Right renal cortex interstitium (tissue), 3 donors: ENCODE measurements at regions not wholly inside any gene's neighbourhood (a gene's known extent, or its start where the extent isn't known, plus 50 kb on each side); places are given as distances from the start of the nearest gene placed in this dataset.

Experiments used
- DNase-seq, 3 donors: peaks; one replicate each; pipeline ENCODE4 v3.0.0-alpha.2; 2013; ENCODE audit warnings: low read depth in 3 of 3, low spot score in 2 of 3

DNA sequence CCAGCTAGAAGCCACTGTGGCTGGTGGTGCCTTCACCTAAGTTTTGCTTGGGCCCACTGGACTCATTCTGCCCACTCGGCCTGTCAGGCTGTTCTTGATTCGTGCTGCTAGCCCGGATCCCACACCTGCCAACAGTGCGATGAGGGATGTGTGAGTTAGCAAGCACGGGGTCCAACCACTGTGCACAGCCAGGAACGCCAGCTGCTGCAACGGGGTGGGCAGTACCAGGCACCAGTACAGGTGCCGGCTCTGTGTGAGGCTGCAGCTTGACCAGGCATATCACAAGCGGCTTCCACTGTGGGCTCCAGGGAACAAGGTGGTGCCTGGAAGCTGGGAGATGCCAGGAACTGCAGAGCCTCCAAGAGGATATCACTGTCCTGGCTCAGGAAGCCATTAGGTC lies 481.2 kb downstream of the OTOL1 start:
- DNase-seq, result no peak

DNA sequence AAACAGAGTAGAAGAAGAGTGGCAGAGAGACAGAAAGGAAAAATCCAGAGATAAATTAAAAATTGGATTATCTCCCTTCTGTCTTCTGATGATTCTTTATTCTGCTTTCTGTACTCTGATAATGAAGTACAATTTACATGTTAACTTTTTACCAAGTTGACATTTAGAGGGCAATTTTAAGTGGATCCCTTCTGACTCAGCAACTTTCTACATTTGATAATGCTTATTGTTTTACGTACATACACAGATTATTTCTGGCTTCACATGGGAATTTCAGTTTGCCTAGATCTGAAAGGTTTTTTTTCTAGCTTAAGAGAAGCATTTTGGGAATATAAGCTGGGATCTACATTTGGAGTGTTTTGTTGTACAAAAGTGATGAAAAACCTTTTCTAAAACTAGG lies 491.3 kb downstream of the OTOL1 start:
- DNase-seq, result no peak

DNA sequence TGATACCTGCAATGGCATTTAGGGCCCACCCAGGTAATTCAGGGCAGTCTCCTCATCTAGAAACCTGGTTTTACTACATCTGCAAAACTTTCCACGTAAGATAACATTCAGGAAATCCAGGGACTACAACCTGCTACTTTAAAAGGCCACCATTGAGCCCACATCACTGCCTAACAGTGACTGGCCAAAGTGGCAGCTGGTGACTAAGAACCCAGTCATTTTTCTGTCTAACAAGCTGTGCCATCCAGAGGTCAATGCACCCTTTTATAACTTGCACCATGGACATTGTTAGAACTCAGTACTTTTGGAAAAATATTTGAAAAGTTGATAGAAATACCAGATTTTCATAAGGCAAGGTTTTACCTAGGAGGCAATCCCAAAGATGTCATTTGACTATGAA lies 492.4 kb downstream of the OTOL1 start:
- no peak for DNase-seq

DNA sequence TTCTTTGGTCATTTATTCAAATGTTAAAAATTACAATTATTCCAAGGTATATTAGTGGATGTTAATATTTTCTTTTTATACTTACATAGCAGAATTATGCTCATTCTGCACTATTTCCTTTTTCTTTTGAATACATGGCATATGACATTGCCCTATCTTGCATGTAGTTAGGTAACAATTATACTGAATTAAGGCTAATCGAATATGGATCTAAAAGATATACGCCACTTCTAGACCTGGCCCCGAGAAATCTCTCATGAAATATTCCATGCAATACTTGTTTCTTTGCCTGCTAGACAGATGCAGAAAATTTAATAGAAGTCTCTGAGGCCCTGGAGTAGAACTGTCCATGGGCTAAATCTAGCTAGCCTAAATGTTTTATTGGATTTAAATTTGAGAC lies 493.4 kb downstream of the OTOL1 start:
- DNase-seq, result no peak

DNA sequence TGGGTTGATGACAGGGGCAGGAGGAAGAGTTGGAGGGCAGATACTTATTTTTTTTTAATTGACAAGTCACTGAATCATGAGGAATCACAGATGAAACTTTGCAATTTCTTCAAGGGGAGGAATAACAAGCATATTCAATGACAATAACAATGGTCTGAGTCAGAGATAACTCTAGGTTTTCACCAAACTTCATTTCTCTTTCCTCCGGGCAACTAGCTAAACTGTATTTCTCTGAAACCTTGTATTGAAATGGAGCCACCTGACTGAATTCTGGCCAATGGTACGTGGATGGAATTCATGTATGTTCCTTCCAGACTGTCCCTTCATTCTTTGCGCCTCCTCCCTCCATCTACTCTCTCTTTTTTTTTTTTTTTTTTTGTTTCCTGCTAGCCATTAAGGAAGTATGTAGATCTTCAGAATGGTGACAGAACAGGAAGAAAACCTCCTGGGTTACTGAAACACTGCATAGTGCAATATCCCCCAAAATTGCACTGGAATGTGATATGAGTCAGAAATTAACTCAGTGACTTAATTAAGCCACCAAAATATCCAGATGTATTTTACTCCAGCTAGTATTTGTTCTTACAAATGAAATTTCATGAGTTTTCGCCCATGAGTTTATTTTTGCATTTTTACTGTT lies 495.4 kb downstream of the OTOL1 start:
- DNase-seq, result no peak

DNA sequence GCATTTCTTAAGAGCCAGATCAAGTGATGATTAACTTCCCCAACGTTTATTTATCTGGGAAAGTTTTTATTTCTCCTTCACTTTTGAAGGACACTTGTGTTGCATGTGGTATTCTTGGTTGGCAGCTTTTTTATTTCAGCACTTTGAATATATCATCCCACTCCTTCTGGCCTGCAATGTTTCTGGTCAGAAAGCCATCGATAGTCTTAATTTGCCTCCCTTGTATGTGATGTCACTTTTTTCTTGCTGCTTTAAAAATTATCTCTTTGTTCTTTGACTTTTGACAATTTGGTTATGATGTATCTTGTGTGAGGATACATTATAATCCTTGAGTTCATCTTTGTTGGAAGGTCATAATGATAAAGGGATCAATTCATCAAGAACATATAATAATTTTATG lies 503.2 kb downstream of the OTOL1 start:
- no peak for DNase-seq

DNA sequence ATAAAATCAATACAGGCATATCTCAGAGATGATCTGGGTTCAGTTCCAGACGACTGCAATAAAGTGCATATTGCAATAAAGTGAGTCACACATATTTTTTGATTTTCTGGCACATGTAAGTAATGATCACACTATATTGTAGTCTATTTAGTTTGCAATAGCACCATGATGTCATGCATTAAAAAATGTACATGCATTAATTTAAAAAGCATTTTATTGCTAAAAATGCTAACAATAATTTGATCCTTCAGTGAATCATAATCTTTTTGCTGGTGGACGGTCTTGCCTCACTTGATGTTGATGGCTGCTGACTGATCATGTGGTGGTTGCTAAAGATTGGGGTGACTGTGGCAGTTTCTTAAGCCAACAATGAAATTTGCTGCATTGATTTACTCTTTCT lies 511.1 kb downstream of the OTOL1 start:
- no peak for DNase-seq

DNA sequence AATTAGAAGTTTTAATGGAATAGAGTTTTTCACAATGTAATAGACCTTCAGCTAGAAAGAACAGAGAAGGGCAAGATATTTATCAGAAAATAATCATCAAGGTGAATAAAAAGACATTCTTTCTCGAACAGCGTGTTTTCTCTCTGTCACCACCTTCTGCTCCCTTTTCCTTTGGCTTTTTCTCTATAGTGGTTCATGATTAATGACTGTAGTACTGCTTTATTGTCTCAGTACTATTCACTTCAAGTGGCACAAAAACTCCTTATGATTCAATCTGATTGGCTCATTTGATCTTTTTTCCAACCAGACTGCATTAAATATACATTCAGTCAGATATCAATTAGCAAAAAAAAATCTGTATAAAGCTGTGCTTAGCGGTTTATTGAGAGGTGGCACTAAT lies 516.0 kb downstream of the OTOL1 start:
- DNase-seq, result no peak

DNA sequence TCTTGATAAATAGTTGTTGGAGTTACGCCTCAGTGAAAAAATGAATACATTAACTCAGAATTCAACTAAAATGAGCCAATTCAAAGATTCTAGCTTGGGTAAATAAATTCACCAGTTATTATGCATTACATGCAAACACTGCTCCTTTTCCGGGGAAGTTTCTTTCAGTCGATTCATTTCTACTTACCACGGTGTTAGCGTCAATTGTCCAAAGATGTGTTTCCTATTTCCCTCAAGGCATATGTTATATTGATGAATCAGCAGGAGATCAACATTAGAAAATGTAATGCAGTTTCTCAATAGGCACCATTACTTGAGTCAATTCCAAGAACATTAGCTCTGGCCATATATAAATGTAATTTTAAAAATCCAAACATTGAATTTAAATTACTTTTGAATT lies 517.7 kb downstream of the OTOL1 start:
- no peak for DNase-seq

DNA sequence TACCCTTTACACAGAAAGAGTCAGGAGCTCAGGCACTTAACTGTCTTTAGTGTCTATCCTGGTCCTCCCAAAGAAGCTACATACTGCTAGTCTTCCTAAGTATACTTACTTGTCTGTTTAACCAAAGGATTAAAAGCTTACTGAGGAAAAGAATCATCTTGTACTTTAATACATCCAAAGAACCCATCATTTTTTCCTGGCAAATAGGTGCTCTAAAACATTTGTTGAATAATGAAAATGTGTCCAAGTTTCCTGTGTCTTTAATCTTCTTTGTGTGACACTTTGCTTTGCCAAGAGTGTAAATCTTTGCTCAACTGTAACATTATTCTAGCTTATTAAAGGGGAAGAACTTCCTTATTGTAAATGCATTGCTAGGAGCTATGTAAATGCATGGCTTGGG lies 519.2 kb downstream of the OTOL1 start:
- no peak for DNase-seq

DNA sequence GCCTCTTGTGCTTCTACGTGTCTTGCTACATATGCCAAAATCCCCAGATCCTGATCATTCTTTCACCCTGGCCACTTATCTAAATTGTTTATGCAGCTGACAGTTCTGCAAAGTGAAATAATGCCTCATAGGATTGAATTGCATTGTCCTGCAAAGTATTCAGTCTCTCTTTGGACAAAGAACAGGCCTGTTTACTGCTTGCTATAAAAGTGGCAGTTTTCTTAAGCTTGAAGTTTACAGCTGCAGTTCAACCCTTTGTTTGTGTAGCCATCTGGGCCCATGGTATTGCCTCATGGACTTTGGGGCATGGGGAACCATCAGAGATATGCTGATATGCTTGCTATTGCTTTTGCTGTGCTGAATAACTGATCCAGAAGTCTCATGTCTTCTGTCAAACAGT lies 523.2 kb downstream of the OTOL1 start:
- DNase-seq, result no peak

DNA sequence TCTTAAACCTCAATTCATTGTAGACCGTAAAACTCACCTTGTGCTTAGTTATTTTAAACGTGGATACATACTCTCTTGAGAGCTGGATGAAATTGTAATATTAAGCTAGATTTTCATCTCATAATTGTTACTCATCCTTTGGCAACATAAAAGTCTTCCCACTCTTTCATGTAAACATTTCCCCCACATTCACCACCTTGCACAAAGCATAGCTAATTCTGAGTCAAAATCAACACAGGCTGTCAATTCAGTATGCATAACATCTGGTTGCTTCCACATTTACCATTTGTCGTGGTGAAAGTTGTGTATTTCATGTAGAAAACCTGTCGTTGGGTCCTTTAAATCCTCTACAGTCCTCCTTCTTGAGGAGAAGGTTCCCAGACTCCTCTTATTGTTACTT lies 524.6 kb downstream of the OTOL1 start:
- DNase-seq, result no peak

DNA sequence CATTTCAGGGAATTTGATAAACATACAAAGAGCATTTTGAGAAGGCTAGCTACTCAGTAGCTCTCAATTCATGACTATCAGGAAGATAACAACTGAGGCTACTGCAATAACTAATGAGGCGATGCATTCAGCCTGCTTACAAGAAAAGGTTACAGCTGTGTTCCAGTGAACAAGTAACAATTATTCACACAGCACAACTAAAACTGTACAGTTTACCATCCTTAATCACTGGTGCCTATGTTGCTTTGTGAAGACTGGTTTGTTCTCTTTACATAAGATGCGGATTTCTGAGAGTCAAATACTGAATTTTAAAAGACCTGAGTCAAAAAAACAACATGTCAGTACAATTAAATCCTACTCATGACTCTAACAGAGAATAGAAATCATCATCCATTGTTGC lies 526.3 kb downstream of the OTOL1 start:
- no peak for DNase-seq

DNA sequence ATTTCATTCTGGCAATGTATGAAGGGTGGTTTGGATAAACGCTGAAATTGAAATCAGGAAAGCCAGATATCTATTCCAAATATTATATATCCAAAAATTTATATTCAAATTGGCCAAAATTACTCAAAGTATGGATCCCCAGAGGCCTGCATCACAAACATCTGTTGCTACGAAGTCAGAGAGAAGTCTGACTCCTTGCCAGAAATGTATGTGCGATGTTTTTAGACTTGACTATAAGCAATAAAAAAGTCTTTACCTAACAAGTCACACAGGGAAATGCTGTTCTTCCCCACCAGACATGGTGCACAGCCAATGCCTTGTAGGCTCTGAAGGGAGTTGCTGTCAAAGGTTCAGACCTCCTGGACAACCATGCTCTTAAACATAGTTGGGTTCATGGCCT lies 533.1 kb downstream of the OTOL1 start:
- DNase-seq, result no peak

DNA sequence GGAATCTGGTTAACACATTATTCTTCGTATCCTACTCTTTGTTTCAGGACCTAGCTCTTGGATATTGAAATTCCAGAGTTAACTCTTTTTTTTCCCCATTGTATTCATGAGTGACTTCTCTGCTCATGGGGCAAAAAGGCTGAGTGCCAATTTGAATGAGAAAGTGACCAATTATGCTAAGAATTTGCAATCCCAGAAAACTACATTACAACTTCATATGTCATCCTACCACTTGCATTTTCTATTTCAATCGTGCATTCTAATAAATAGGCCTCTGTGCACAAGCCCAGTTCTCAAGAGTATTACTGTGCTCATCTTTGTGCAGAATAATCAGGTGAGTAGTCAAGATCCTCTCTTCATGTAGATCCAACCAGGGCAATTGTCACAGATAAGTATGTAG lies 537.8 kb downstream of the OTOL1 start:
- DNase-seq, result no peak

DNA sequence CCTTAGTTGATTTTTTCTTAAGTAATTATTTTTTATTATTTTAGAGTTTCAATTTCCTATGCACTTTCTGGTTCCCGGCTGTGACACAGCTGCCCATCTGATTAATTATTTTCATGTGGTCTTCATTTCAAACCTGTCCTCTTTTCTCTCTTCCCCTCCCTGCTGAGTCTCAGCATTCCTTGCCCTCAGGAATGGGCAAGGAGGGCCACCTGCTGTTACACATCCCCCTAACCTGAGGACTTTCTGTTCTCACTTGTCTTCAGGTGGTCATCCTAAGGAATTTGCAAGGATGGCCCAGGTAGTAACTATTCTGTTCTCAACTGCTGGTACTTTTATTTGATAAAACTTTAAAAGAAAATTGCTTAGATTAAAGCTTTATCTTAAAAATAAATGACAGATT lies 545.0 kb downstream of the OTOL1 start:
- no peak for DNase-seq

DNA sequence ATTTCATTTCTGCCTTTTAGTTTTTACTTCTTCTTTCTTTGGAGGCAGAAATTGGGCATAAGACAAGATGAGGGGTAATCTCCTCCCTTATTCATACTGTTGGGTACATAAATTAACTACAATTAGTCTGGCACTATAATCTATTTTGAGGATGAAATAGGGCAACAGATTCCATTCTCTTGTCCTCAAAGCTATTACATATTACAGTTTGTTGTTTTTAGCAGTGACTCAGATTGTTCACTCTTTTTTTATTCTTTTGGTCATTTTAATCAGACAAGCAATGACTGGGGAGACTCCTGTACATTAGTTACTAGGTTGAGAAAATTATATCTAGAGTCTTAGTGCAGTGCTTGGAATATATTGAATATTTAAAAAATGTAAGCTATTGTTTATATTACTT lies 556.0 kb downstream of the OTOL1 start:
- no peak for DNase-seq

DNA sequence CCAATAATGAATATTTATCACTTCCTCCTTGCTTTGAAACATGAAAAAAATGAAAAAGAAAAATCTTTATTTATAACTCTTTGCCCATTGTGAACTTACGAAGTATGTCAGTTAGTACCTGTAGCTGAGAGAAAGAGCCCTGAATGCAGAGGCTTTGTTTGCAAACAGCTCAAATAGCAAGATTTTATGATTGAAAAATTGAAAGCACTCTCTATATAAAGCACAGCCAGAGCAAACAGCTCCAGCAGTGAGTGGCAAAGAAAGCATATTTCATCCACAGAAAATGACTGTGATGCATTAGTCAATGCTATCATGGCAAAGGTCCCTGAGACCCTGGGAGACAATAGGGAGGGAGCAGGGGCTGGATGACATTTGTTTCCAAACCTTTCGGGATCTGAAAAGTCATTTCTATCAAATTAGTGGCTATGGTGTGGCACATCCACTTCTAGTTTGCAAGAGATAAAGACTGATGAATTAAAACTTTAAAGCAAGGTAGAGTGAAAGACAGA lies 576.1 kb downstream of the OTOL1 start:
- DNase-seq, result no peak

DNA sequence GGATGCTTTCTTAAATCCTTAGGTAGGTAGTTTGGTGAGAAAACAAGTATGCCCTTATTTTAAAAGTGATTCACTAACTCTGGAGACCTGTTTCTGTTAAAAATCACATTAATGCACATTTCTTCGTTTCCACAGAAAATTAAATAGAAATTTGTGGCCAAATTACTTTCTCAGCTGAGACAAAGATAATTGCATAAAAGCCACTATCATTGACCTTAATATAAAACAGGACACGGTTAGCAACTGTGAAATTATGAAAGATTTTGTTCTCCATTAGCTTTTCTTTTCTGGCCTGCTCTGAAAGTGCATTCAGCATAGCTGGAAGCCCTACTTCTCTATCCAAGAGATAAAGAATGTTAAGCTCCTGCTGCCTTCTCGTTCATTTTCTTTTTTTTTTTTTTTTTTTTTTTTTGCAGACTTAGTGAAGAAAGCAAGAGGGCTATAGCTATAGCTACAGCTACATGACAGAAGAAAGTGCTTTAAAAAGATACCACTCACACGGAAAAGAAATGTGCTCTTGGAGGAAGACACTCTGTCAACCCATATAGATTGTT lies 576.9 kb downstream of the OTOL1 start:
- no peak for DNase-seq

DNA sequence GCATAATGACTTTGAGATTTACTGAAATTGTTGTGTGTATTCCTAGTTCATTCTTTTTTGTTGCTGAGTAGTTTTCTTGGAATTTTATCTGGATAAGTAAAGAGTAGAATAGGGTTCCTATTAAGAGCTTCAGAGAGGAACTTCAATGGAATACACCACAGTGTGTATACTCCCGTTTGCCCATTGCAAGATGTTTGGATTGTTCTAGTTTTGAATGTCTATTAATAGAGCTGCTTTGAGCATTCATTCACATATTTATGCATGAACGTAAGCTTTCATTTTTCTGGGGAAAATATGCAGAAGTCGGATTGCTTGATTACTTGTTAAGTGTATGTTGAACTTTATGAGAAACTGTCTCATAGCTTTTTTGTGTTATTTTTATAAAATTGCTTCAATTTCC lies 580.5 kb downstream of the OTOL1 start:
- DNase-seq, result no peak

DNA sequence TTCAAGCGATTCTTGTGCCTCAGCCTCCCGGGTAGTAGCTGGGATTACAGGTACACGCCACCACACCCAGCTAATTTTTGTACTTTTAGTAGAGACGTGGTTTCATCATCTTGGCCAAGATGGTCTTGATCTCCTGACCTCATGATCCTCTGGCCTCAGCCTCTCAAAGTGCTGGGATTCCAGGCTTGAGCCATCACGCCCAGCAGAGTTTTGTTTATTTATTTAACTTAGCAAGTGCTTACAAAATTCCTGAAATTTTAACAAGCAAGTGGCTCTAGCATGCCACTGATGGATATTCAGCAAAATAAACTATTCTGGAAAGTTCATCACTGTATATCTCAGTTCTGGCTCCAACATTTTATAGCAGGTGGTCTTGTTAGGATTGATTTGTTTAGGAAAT lies 585.9 kb downstream of the OTOL1 start:
- no peak for DNase-seq

DNA sequence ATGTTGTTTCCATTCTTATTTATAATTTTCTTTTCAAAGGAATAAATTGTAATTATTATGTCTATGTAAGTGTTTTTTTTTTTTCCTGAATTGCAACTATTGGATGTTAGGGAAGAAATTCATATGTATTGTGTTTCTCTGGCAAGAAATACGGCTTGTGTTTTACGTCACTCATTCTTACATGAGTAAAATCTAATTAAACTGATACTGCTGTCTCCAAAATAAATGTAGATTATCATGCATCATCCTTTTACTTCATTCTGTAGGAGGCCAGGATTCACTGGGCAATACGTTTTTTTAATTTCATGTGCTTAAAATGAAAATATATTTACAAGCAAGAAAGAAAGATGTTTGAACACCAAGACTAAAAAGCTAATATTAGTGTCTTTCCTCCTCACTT lies 590.8 kb downstream of the OTOL1 start:
- no peak for DNase-seq

DNA sequence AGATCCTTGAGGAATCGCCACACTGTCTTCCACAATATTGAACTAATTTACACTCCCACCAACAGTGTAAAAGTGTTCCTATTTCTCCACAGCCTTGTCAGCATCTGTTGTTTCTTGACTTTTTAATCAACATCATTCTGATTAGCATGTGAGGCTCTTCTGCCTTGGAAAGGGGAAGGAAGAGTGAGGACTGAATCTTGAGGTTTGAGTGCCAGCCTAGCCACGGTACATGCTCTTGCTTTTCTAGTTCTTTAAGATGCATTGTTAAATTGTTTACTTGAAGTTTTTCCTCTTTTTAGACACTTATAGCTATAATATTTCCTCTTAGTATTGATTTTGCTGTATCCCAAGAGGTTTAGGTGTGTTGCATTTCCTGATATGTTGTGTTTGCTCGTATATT lies 596.1 kb downstream of the OTOL1 start:
- no peak for DNase-seq
